HCT116 (cell line): ENCODE measurements at regions not wholly inside any gene's neighbourhood (a gene's known extent, or its start where the extent isn't known, plus 50 kb on each side); places are given as distances from the start of the nearest gene placed in this dataset.

Source experiments
- CTCF ChIP-seq, 3 experiments: fragments of 200-600 bp in 1 of 3; sonication (generic) in 1 of 3; IDR thresholded peaks in 2 of 3; conservative IDR thresholded peaks in 1 of 3; 2 replicates each; pipeline ENCODE4 v1.5.1; 2012 to 2017; ENCODE audit warnings: low read depth in 2 of 3, low read length in 2 of 3, antibody characterized with exemption in 1 of 3, borderline replicate concordance in 1 of 3, control low read depth in 1 of 3, mild to moderate bottlenecking in 1 of 3, mixed read lengths in 1 of 3, mixed run types in 1 of 3, moderate library complexity in 1 of 3; ENCODE audit not compliant: insufficient read depth in 1 of 3
- EZH2phosphoT487 ChIP-seq: fragments of 200-600 bp; IDR thresholded peaks from 2 replicates; pipeline ENCODE4 v1.6.1; 2018; ENCODE audit warnings: antibody characterized with exemption, borderline replicate concordance
- MAX ChIP-seq: IDR thresholded peaks from 2 replicates; pipeline ENCODE4 v1.6.1; 2012
- POLR2A ChIP-seq: IDR thresholded peaks from 2 replicates; pipeline ENCODE4 v1.7.0; 2011; ENCODE audit warnings: borderline replicate concordance; ENCODE audit not compliant: insufficient read depth, insufficient read length; ENCODE audit errors: extremely low read depth
- POLR2AphosphoS5 ChIP-seq: IDR thresholded peaks from 2 replicates; pipeline ENCODE4 v1.6.1; 2011; ENCODE audit warnings: mild to moderate bottlenecking, low read depth, low read length, moderate library complexity
- RAD21 ChIP-seq: IDR thresholded peaks from 2 replicates; pipeline ENCODE4 v1.6.1; 2012; ENCODE audit warnings: low read depth, mild to moderate bottlenecking
- REST ChIP-seq: IDR thresholded peaks from 2 replicates; pipeline ENCODE4 v1.6.1; 2012; ENCODE audit warnings: low read depth
- TCF7L2 ChIP-seq: IDR thresholded peaks from 2 replicates; pipeline ENCODE4 v1.7.0; 2011; ENCODE audit warnings: borderline replicate concordance, inconsistent platforms; ENCODE audit not compliant: insufficient read depth, insufficient read length; ENCODE audit errors: extremely low read depth
- YY1 ChIP-seq: IDR thresholded peaks from 2 replicates; pipeline ENCODE4 v1.6.1; 2011; ENCODE audit warnings: low read length, low read depth, moderate library complexity, mild to moderate bottlenecking; ENCODE audit not compliant: insufficient replicate concordance; ENCODE audit errors: extremely low read depth
- ZBTB33 ChIP-seq: IDR thresholded peaks from 2 replicates; pipeline ENCODE4 v1.6.1; 2011; ENCODE audit warnings: mild to moderate bottlenecking, low read length, moderate library complexity; ENCODE audit not compliant: insufficient replicate concordance; ENCODE audit errors: extremely low read depth

GRCh38 chr6:7000825-7001777 lies 106.7 kb upstream of the RREB1 start:
- TF ChIP-seq CTCF (IDR thresholded peaks at IDR 0.05 in 2 of 3, conservative IDR thresholded peaks at IDR 0.05 in 1 of 3; ENCODE audit: borderline replicate concordance in 1 of 3, insufficient read depth in 1 of 3, low read depth in 2 of 3, low read length in 2 of 3) = peak in 2 of 3 experiments; percentile 11 to 23; a peak in 2 of 6 replicates
- TF ChIP-seq REST = no peak
- no peak for TF ChIP-seq YY1
- TF ChIP-seq POLR2A = no peak
- no peak for TF ChIP-seq EZH2phosphoT487
- TF ChIP-seq TCF7L2 = no peak
- TF ChIP-seq MAX = no peak
- no peak for TF ChIP-seq RAD21
- no peak for TF ChIP-seq POLR2AphosphoS5
- TF ChIP-seq ZBTB33 = no peak
